A549 (cell line): ENCODE measurements at regions not wholly inside any gene's neighbourhood (a gene's known extent, or its start where the extent isn't known, plus 50 kb on each side); places are given as distances from the start of the nearest gene placed in this dataset.

Experiments
- ATAC-seq, 2 experiments: fragments of 200-7000 bp in 1 of 2; fragments of >200 bp in 1 of 2; cut with Nextera tagmentation in 1 of 2; cut with Tn5 transposase in 1 of 2; 3 replicates each; pipeline versions ENCODE4 v1.8.0 to v1.9.1; 2018 to 2020; ENCODE audit warnings: mild to moderate bottlenecking in 1 of 2, moderate library complexity in 1 of 2
- CTCF ChIA-PET: fragments of 300-600 bp; sonication (Branson Sonifier 250); formaldehyde crosslinking; extraction: SDS; loops from one replicate; lab custom pipeline; 2021; ENCODE audit warnings: antibody characterized with exemption, inconsistent platforms; lab: Yijun Ruan, JAX
- POLR2A ChIA-PET: fragments of 350-600 bp; formaldehyde crosslinking; extraction: SDS; loops from one replicate; lab custom pipeline; 2021; ENCODE audit warnings: antibody characterized with exemption, inconsistent platforms; lab: Yijun Ruan, JAX
- DNase-seq, 2 experiments: peaks; one replicate each; pipeline versions ENCODE4 v3.0.0 to v3.0.0-alpha.2; 2011 to 2016; ENCODE audit warnings: low read depth in 1 of 2, low spot score in 1 of 2
- FAIRE-seq: peaks from 2 replicates; lab custom pipeline; 2011; peaks lifted over from hg19 to GRCh38; lab: Jason Lieb, UNC
- H3K27ac ChIP-seq, 2 experiments: fragments of >200 bp; sonication (Bioruptor Twin); formaldehyde crosslinking; 3 replicates each; pipeline ENCODE4 v1.5.1; 2016 to 2017
- H3K4me1 ChIP-seq: fragments of >200 bp; sonication (Bioruptor Twin); formaldehyde crosslinking; 3 replicates; pipeline ENCODE4 v1.6.1; 2016
- H3K4me2 ChIP-seq: fragments of >200 bp; sonication (Bioruptor Twin); formaldehyde crosslinking; 3 replicates; pipeline ENCODE4 v1.6.1; 2016
- H3K4me3 ChIP-seq: fragments of >200 bp; sonication (Bioruptor Twin); formaldehyde crosslinking; 3 replicates; pipeline ENCODE4 v1.5.1; 2016
- H3K9me3 ChIP-seq: fragments of >200 bp; sonication (Bioruptor Twin); formaldehyde crosslinking; 3 replicates; pipeline ENCODE4 v1.6.1; 2016
- BHLHE40 ChIP-seq: IDR thresholded peaks from 2 replicates; pipeline ENCODE4 v1.6.1; 2012; ENCODE audit warnings: low read depth, low read length, inconsistent platforms
- CEBPB ChIP-seq, 2 experiments: fragments of >200 bp in 1 of 2; sonication (Bioruptor Twin) in 1 of 2; formaldehyde crosslinking in 1 of 2; IDR thresholded peaks; 2 replicates each; pipeline ENCODE4 v1.6.1; 2012 to 2016
- CHD2 ChIP-seq: fragments of 150-350 bp; IDR thresholded peaks from 2 replicates; pipeline ENCODE4 v1.6.1; 2014; ENCODE audit warnings: low read length; ENCODE audit not compliant: partially characterized antibody
- EHMT2 ChIP-seq: fragments of 200-600 bp; sonication (generic); IDR thresholded peaks from 2 replicates; pipeline ENCODE4 v1.6.1; 2016; ENCODE audit warnings: antibody characterized with exemption, low read depth, mild to moderate bottlenecking, moderate library complexity
- ESRRA ChIP-seq: fragments of 150-350 bp; IDR thresholded peaks from 2 replicates; pipeline ENCODE4 v1.6.1; 2014; ENCODE audit warnings: mild to moderate bottlenecking, low read length, borderline replicate concordance
- FOSL2 ChIP-seq, 2 experiments: fragments of 450-650 bp in 1 of 2; fragments of >200 bp in 1 of 2; sonication (Bioruptor Twin) in 1 of 2; formaldehyde crosslinking; IDR thresholded peaks; 2 replicates each; pipeline versions ENCODE4 v1.5.0 to v1.6.1; 2016 to 2020; ENCODE audit warnings: mild to moderate bottlenecking in 1 of 2, moderate library complexity in 1 of 2
- FOXS1 ChIP-seq: fragments of 250-450 bp; sonication (Bioruptor Pico); IDR thresholded peaks from 2 replicates; pipeline ENCODE4 v1.5.0; 2020; ENCODE audit warnings: mild to moderate bottlenecking, moderate library complexity
- GATA3 ChIP-seq: IDR thresholded peaks from 2 replicates; pipeline ENCODE4 v1.6.1; 2012; ENCODE audit warnings: borderline replicate concordance
- HEYL ChIP-seq: fragments of 250-450 bp; sonication (Bioruptor Pico); IDR thresholded peaks from 2 replicates; pipeline ENCODE4 v1.8.0; 2021; ENCODE audit warnings: mild to moderate bottlenecking, moderate library complexity
- JUNB ChIP-seq: fragments of >200 bp; sonication (Bioruptor Twin); formaldehyde crosslinking; IDR thresholded peaks from 2 replicates; pipeline ENCODE4 v1.6.1; 2016
- MYC ChIP-seq: IDR thresholded peaks from 2 replicates; pipeline ENCODE4 v1.6.1; 2012; ENCODE audit warnings: mild to moderate bottlenecking, inconsistent platforms, low read length, improper control_type of control experiment, borderline replicate concordance
- NPAS2 ChIP-seq: fragments of 250-450 bp; sonication (Bioruptor Pico); IDR thresholded peaks from 2 replicates; pipeline ENCODE4 v1.8.0; 2022; ENCODE audit warnings: mild to moderate bottlenecking, moderate library complexity, borderline replicate concordance
- PHF8 ChIP-seq: fragments of 200-600 bp; sonication (generic); IDR thresholded peaks from 2 replicates; pipeline ENCODE4 v1.6.1; 2016; ENCODE audit warnings: low read depth, mild to moderate bottlenecking, antibody characterized with exemption, moderate library complexity, borderline replicate concordance
- POLR2AphosphoS2 ChIP-seq: conservative IDR thresholded peaks from 2 replicates; pipeline ENCODE4 v1.6.1; 2012; ENCODE audit warnings: low read length, improper control_type of control experiment, inconsistent platforms
- RAD21 ChIP-seq, 2 experiments: fragments of >200 bp in 1 of 2; sonication (Bioruptor Twin) in 1 of 2; formaldehyde crosslinking in 1 of 2; IDR thresholded peaks in 1 of 2; conservative IDR thresholded peaks in 1 of 2; 2 replicates in 1 of 2; 3 replicates in 1 of 2; pipeline ENCODE4 v1.6.1; 2012 to 2018; ENCODE audit warnings: inconsistent platforms in 1 of 2
- RCOR1 ChIP-seq: fragments of 150-350 bp; IDR thresholded peaks from 2 replicates; pipeline ENCODE4 v1.6.1; 2014; ENCODE audit warnings: antibody characterized with exemption, low read length, low read depth
- SMC3 ChIP-seq: fragments of >200 bp; sonication (Bioruptor Twin); formaldehyde crosslinking; IDR thresholded peaks from 3 replicates; pipeline ENCODE4 v1.6.1; 2018; ENCODE audit warnings: inconsistent platforms
- TP53 ChIP-seq: fragments of 250-450 bp; sonication (Bioruptor Pico); IDR thresholded peaks from 2 replicates; pipeline ENCODE4 v1.5.0; 2021; ENCODE audit warnings: mild to moderate bottlenecking, moderate library complexity
- ZC3H11A ChIP-seq: fragments of 450-650 bp; IDR thresholded peaks from 2 replicates; pipeline ENCODE4 v1.6.1; 2014; ENCODE audit warnings: antibody characterized with exemption, mild to moderate bottlenecking
- WGBS: methylation state at CpG from one replicate; pipeline ENCODE4 v1.1.6; 2017; ENCODE audit errors: missing lambda C conversion rate; 5-methylcytosine and 5-hydroxymethylcytosine counted together
- TF ChIP-seq, protein P1 (sequence below): fragments of >200 bp; sonication (Bioruptor Twin); formaldehyde crosslinking; IDR thresholded peaks from 3 replicates; pipeline ENCODE4 v1.5.1; 2016
- TF ChIP-seq, protein P2 (sequence below): IDR thresholded peaks from 2 replicates; pipeline ENCODE4 v1.6.1; 2012
- TF ChIP-seq, protein P3 (sequence below): fragments of 450-650 bp; IDR thresholded peaks from 2 replicates; pipeline ENCODE4 v1.6.1; 2014; ENCODE audit warnings: antibody characterized with exemption

DNA sequence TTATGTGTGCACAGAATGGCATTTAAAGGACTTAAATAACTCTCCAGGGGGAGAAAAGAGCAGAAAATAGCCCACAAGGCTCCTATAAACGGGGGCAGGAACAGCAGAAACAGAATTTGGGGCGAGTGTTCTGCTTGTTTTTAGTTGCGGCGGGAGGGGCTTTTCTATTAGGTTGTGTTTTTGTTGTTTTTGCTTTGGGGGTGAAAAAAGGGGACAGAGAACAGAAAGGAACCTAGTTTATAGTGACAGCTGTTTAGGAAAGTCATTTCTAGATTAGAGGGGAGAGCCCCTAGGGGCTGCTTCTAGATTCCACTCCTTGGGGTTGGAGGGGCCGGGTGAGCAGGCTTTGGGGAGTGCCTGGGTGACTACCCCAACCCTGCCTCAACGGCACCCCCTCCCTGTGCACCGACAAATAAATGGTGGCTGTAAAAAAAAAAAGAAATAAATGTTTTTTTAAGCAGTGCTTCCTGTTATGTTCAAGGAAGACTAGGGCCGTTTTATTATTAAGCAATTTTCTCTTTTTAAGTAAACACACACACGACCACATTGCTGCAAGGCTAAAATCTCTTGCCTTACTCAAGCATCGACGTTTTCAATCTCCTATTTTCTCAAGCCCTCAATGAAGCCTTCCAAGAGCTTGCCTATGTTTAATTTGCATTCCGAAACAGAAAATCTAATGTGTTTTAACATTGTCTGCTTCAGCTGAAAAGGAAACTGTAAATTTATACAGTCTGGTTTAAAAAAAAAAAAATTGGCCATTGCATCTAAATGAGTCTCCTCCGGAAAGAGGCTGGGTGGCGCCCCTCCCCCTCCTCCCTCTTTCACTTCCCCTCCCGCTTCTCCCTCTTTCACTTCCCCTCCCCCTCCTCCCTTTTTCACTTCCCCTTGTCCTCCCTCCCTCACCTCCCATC, 123.3 kb upstream of the TBL1X start (continued):
- TF ChIP-seq ESRRA (no peak), NPAS2 (CRISPR knock-in tag) (no peak), JUNB (no peak), PHF8 (no peak)

DNA sequence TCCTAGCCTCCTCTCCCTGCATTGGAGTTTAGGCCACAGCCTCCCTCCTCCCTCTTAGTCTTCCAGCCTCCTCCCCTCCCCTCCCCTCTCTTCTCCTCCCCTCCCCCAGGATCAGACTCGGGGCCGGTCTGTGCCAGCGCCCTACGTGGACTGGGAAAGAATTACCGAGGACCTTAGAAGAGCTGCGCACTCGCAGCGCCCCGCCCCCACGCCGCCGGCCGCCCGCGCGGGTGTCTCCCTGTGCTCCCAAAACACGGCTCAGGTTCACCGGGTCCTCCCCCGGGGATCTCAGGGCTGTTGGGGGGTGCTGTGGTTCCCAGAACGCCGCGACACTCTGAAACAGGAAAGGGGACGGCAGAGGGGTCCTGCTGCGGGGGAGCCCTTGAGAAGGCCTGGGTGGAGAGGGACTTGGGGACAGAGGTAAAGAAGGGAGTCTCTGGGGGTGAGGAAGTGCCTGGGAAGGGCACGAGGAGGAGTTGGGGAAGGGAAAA, 122.3 kb upstream of the TBL1X start:
- peak; percentile 92 to 93 for ATAC-seq
- CTCF ChIA-PET, result no interaction called here
- peak; percentile 84 to 91 for DNase-seq

DNA sequence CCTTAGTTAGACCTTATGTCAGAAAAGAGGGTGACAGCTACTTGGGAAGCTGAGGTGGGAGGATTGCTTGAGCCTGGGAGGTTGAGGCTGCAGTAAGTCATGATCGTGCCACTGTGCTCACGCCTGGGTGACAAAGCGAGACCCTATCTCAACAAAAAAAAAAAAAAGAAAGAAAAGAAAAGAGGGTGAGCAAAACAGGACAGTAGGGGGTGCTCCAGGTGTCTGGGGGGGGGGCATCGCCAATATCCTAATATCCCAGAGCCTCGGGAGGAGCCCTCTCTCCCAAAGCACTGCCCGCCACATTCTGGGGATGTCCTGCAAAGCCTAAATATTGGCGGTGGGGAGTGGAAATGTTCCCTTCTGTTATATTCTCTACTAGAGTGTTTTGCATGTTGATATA, 120.9 kb upstream of the TBL1X start:
- no peak for DNase-seq
- peak overlapping the region in 1 of 2 experiments; percentile 48; a peak in 1 of 6 replicates for H3K27ac ChIP-seq
- peaks cover 28% of the 10 kb centered on the region for H3K4me1 ChIP-seq
- no peak overlapping the region for H3K4me2 ChIP-seq
- ATAC-seq, result no peak
- CTCF ChIA-PET, result interaction anchor here (0.7 kb wide), 2 partner anchors 29 to 170 kb away, joined by 3 read pairs; no protein-coding TSS in a partner anchor
- TF ChIP-seq, protein P1, sequence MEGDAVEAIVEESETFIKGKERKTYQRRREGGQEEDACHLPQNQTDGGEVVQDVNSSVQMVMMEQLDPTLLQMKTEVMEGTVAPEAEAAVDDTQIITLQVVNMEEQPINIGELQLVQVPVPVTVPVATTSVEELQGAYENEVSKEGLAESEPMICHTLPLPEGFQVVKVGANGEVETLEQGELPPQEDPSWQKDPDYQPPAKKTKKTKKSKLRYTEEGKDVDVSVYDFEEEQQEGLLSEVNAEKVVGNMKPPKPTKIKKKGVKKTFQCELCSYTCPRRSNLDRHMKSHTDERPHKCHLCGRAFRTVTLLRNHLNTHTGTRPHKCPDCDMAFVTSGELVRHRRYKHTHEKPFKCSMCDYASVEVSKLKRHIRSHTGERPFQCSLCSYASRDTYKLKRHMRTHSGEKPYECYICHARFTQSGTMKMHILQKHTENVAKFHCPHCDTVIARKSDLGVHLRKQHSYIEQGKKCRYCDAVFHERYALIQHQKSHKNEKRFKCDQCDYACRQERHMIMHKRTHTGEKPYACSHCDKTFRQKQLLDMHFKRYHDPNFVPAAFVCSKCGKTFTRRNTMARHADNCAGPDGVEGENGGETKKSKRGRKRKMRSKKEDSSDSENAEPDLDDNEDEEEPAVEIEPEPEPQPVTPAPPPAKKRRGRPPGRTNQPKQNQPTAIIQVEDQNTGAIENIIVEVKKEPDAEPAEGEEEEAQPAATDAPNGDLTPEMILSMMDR, result no peak
- TF ChIP-seq EHMT2 (no peak), MYC (no peak)
- TF ChIP-seq, all 56 proteins: peak for 0
- no peak for FAIRE-seq
- POLR2A ChIA-PET, result interaction anchor here (0.8 kb wide), 1 partner anchor 146 kb away, joined by 3 read pairs; no protein-coding TSS in a partner anchor
- WGBS, result 81% methylated on average over 7 of the region's 7 CpGs
- no peaks in the 10 kb centered on the region for H3K9me3 ChIP-seq
- H3K4me3 ChIP-seq, result no peak overlapping the region

More for the DNA sequence above, 122.3 kb upstream of the TBL1X start:
- peak overlapping the region; percentile 79 for H3K4me2 ChIP-seq
- TF ChIP-seq, protein P2, sequence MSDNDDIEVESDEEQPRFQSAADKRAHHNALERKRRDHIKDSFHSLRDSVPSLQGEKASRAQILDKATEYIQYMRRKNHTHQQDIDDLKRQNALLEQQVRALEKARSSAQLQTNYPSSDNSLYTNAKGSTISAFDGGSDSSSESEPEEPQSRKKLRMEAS, result peak; percentile 33; the same call in 1 of the 2 replicates
- TF ChIP-seq SMC3, result peak; percentile 58
- no peak for TF ChIP-seq FOSL2 (IDR thresholded peaks at IDR 0.05)
- 0 out of 2 replicates have a peak, but pooled peaks have one; percentile 14 for TF ChIP-seq FOSL2 (CRISPR knock-in tag; IDR thresholded peaks at IDR 0.05)
- TF ChIP-seq RAD21 (conservative IDR thresholded peaks at IDR 0.05 in 1 of 2, IDR thresholded peaks at IDR 0.05 in 1 of 2), result peak; percentile 23 to 64; a peak in 3 of 5 replicates
- no peak for TF ChIP-seq ZC3H11A
- TF ChIP-seq CHD2, result peak; percentile 36
- no peak for TF ChIP-seq TP53 (CRISPR knock-in tag)
- peak; percentile 52; the same call in 1 of the 2 replicates for TF ChIP-seq GATA3
- FAIRE-seq, result no peak
- peak overlapping the region; percentile 80 to 87 for H3K27ac ChIP-seq
- POLR2A ChIA-PET, result interaction anchor here (0.7 to 0.9 kb wide), 2 partner anchors 108 to 120 kb away, joined by 3 to 9 read pairs; no protein-coding TSS in a partner anchor
- whole genome bisulfite sequencing, result 30% methylated on average over 2 of the region's 25 CpGs
- peaks cover 28% of the 10 kb centered on the region for H3K4me1 ChIP-seq
- H3K9me3 ChIP-seq, result no peaks in the 10 kb centered on the region
- peak overlapping the region; percentile 26; the same call in 2 of the 3 replicates for H3K4me3 ChIP-seq

DNA sequence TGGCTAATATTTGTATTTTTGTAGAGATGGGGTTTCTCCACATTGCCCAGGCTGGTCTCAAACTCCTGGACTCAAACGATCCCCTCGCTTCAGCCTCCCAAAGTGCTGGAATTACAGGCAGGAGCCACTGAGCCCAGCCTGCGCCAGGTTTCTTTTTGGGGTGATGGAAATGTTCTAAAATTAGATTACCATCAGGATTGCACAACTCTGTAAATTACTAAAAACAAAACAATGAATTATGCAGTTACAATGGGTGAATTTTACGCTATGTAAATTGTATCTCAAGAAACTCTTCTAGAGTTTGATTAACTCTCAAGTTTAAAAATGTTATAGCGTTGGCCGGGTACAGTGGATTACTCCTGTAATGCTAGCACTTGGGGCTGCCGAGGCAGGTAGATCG, 118.9 kb upstream of the TBL1X start:
- DNase-seq (no peak), FAIRE-seq (no peak)
- no peak overlapping the region for H3K4me2 ChIP-seq
- 93% methylated on average over 8 of the region's 8 CpGs for WGBS
- ChIA-PET CTCF (no interaction called here), POLR2A (no interaction called here)
- H3K9me3 ChIP-seq, result no peaks in the 10 kb centered on the region
- no peak overlapping the region for H3K4me3 ChIP-seq
- H3K4me1 ChIP-seq, result peaks cover 34% of the 10 kb centered on the region
- H3K27ac ChIP-seq, result no peak overlapping the region
- TF ChIP-seq BHLHE40, result no peak
- TF ChIP-seq, protein P3, sequence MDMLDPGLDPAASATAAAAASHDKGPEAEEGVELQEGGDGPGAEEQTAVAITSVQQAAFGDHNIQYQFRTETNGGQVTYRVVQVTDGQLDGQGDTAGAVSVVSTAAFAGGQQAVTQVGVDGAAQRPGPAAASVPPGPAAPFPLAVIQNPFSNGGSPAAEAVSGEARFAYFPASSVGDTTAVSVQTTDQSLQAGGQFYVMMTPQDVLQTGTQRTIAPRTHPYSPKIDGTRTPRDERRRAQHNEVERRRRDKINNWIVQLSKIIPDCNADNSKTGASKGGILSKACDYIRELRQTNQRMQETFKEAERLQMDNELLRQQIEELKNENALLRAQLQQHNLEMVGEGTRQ, result no peak
- no peak for TF ChIP-seq HEYL (CRISPR knock-in tag)
- no peak for TF ChIP-seq FOXS1
- 0 out of 4 replicates have a peak, but pooled peaks of 1 of the 2 experiments have one; percentile 20 for TF ChIP-seq CEBPB (IDR thresholded peaks at IDR 0.05)
- no peak for TF ChIP-seq POLR2AphosphoS2
- TF ChIP-seq RCOR1, result no peak
- TF ChIP-seq, all 56 proteins: peak for 1
- no peak for ATAC-seq
